Central memory CD8-positive, alpha-beta T cell (primary cell): ENCODE measurements at regions not wholly inside any gene's neighbourhood (a gene's known extent, or its start where the extent isn't known, plus 50 kb on each side); places are given as distances from the start of the nearest gene placed in this dataset.

Source experiments
- ATAC-seq: fragments of 150-1000 bp; cut with Tn5 transposase; replicated peaks from 2 replicates; pipeline ENCODE4 v1.10.0; 2022; ENCODE audit warnings: mild to moderate bottlenecking, moderate FRiP score, moderate number of reproducible peaks; ENCODE audit not compliant: poor library complexity, severe bottlenecking; ENCODE audit errors: extremely low read depth
- DNase-seq, 2 donors: peaks; one replicate each; pipeline ENCODE4 v3.0.0; 2021; ENCODE audit warnings: low spot score in 2 of 2
- H3K27ac Mint-ChIP-seq: one replicate; pipeline ENCODE4 v1.8.0; 2022; ENCODE audit warnings: low read depth, mild to moderate bottlenecking, moderate library complexity, mixed read lengths
- H3K27me3 Mint-ChIP-seq: one replicate; pipeline ENCODE4 v1.8.0; 2022; ENCODE audit warnings: mixed read lengths
- H3K36me3 Mint-ChIP-seq: one replicate; pipeline ENCODE4 v1.8.0; 2022; ENCODE audit warnings: mild to moderate bottlenecking, moderate library complexity, mixed read lengths; ENCODE audit not compliant: insufficient read depth
- H3K4me1 Mint-ChIP-seq: one replicate; pipeline ENCODE4 v1.8.0; 2022; ENCODE audit warnings: mixed read lengths
- H3K4me3 Mint-ChIP-seq: one replicate; pipeline ENCODE4 v1.8.0; 2022; ENCODE audit warnings: mild to moderate bottlenecking, moderate library complexity, mixed read lengths
- H3K9me3 Mint-ChIP-seq: one replicate; pipeline ENCODE4 v1.8.0; 2022; ENCODE audit warnings: mixed read lengths

GRCh38 chr4:123623611-123624010, 227.0 kb downstream of the SPRY1 start:
- Mint-ChIP-seq H3K27ac (no peak overlapping the region), H3K9me3 (no peaks in the 10 kb centered on the region), H3K27me3 (no peaks in the 10 kb centered on the region), H3K4me1 (no peaks in the 10 kb centered on the region), H3K4me3 (no peak overlapping the region), H3K36me3 (no peaks in the 10 kb centered on the region)
- DNase-seq (no peak), ATAC-seq (no peak)

GRCh38 chr4:123624959-123625358, 228.4 kb downstream of the SPRY1 start:
- ATAC-seq (no peak), DNase-seq (no peak)
- no peaks in the 10 kb centered on the region for H3K27me3 Mint-ChIP-seq
- no peaks in the 10 kb centered on the region for H3K4me1 Mint-ChIP-seq
- H3K36me3 Mint-ChIP-seq = no peaks in the 10 kb centered on the region
- no peak overlapping the region for H3K27ac Mint-ChIP-seq
- H3K4me3 Mint-ChIP-seq = no peak overlapping the region
- no peaks in the 10 kb centered on the region for H3K9me3 Mint-ChIP-seq

GRCh38 chr4:123628288-123628687, 231.7 kb downstream of the SPRY1 start:
- Mint-ChIP-seq H3K27ac (no peak overlapping the region), H3K27me3 (no peaks in the 10 kb centered on the region), H3K4me3 (no peak overlapping the region), H3K36me3 (no peaks in the 10 kb centered on the region), H3K9me3 (no peaks in the 10 kb centered on the region), H3K4me1 (no peaks in the 10 kb centered on the region)
- DNase-seq = no peak
- no peak for ATAC-seq

GRCh38 chr4:123631786-123632692, 235.4 kb downstream of the SPRY1 start:
- ATAC-seq = no peak
- Mint-ChIP-seq H3K4me1 (no peaks in the 10 kb centered on the region), H3K36me3 (no peaks in the 10 kb centered on the region), H3K9me3 (peaks cover 9% of the 10 kb centered on the region), H3K27me3 (no peaks in the 10 kb centered on the region), H3K27ac (no peak overlapping the region), H3K4me3 (no peak overlapping the region)
- DNase-seq = no peak

- Mint-ChIP-seq H3K36me3 (no peaks in the 10 kb centered on the region), H3K27me3 (no peaks in the 10 kb centered on the region), H3K4me3 (no peak overlapping the region), H3K4me1 (no peaks in the 10 kb centered on the region), H3K9me3 (peaks cover 11% of the 10 kb centered on the region), H3K27ac (no peak overlapping the region)
- ATAC-seq (no peak), DNase-seq (no peak)
These were observed 236.1 kb downstream of the SPRY1 start for GRCh38 chr4:123632693-123633030.

- DNase-seq (no peak), ATAC-seq (no peak)
- H3K36me3 Mint-ChIP-seq = peaks cover 2% of the 10 kb centered on the region
- H3K4me1 Mint-ChIP-seq = no peaks in the 10 kb centered on the region
- no peak overlapping the region for H3K27ac Mint-ChIP-seq
- H3K9me3 Mint-ChIP-seq = peaks cover 11% of the 10 kb centered on the region
- no peaks in the 10 kb centered on the region for H3K27me3 Mint-ChIP-seq
- H3K4me3 Mint-ChIP-seq = no peak overlapping the region
These were observed 242.2 kb downstream of the SPRY1 start for GRCh38 chr4:123638834-123639233.

- no peaks in the 10 kb centered on the region for H3K4me1 Mint-ChIP-seq
- H3K36me3 Mint-ChIP-seq = peaks cover 2% of the 10 kb centered on the region
- DNase-seq (no peak), ATAC-seq (no peak)
- no peaks in the 10 kb centered on the region for H3K27me3 Mint-ChIP-seq
- no peak overlapping the region for H3K4me3 Mint-ChIP-seq
- peaks cover 11% of the 10 kb centered on the region for H3K9me3 Mint-ChIP-seq
- H3K27ac Mint-ChIP-seq = no peak overlapping the region
These were observed 243.7 kb downstream of the SPRY1 start for GRCh38 chr4:123640271-123640670.

- Mint-ChIP-seq H3K4me1 (no peaks in the 10 kb centered on the region), H3K36me3 (peaks cover 2% of the 10 kb centered on the region), H3K9me3 (peaks cover 11% of the 10 kb centered on the region), H3K4me3 (no peak overlapping the region), H3K27ac (no peak overlapping the region), H3K27me3 (no peaks in the 10 kb centered on the region)
- ATAC-seq = no peak
- DNase-seq = no peak
These were observed 244.2 kb downstream of the SPRY1 start for GRCh38 chr4:123640824-123641223.

GRCh38 chr4:123643691-123644090, 247.1 kb downstream of the SPRY1 start:
- ATAC-seq = no peak
- no peak for DNase-seq
- no peaks in the 10 kb centered on the region for H3K4me1 Mint-ChIP-seq
- no peaks in the 10 kb centered on the region for H3K27me3 Mint-ChIP-seq
- no peaks in the 10 kb centered on the region for H3K9me3 Mint-ChIP-seq
- H3K27ac Mint-ChIP-seq = no peak overlapping the region
- no peak overlapping the region for H3K4me3 Mint-ChIP-seq
- H3K36me3 Mint-ChIP-seq = peaks cover 2% of the 10 kb centered on the region

GRCh38 chr4:123649250-123649644, 252.7 kb downstream of the SPRY1 start:
- Mint-ChIP-seq H3K9me3 (no peaks in the 10 kb centered on the region), H3K27ac (no peak overlapping the region), H3K4me3 (no peak overlapping the region), H3K27me3 (no peaks in the 10 kb centered on the region), H3K36me3 (no peaks in the 10 kb centered on the region), H3K4me1 (no peaks in the 10 kb centered on the region)
- DNase-seq = no peak
- ATAC-seq = no peak

- Mint-ChIP-seq H3K36me3 (no peaks in the 10 kb centered on the region), H3K4me3 (no peak overlapping the region), H3K4me1 (no peaks in the 10 kb centered on the region), H3K9me3 (no peaks in the 10 kb centered on the region), H3K27ac (no peak overlapping the region), H3K27me3 (no peaks in the 10 kb centered on the region)
- ATAC-seq (no peak), DNase-seq (no peak)
These were observed 253.2 kb downstream of the SPRY1 start for GRCh38 chr4:123649645-123650391.

GRCh38 chr4:123651066-123651465, 254.5 kb downstream of the SPRY1 start:
- Mint-ChIP-seq H3K4me1 (no peaks in the 10 kb centered on the region), H3K9me3 (no peaks in the 10 kb centered on the region), H3K4me3 (no peak overlapping the region), H3K36me3 (no peaks in the 10 kb centered on the region), H3K27ac (no peak overlapping the region), H3K27me3 (no peaks in the 10 kb centered on the region)
- DNase-seq = no peak
- ATAC-seq = no peak

- ATAC-seq = no peak
- H3K27ac Mint-ChIP-seq = no peak overlapping the region
- H3K36me3 Mint-ChIP-seq = no peaks in the 10 kb centered on the region
- no peaks in the 10 kb centered on the region for H3K4me1 Mint-ChIP-seq
- no peaks in the 10 kb centered on the region for H3K27me3 Mint-ChIP-seq
- no peak overlapping the region for H3K4me3 Mint-ChIP-seq
- no peak for DNase-seq
- H3K9me3 Mint-ChIP-seq = no peaks in the 10 kb centered on the region
These were observed 255.1 kb downstream of the SPRY1 start for GRCh38 chr4:123651536-123652180.
